Keratinocyte (primary cell): ENCODE measurements at regions not wholly inside any gene's neighbourhood (a gene's known extent, or its start where the extent isn't known, plus 50 kb on each side); places are given as distances from the start of the nearest gene placed in this dataset.

Source experiments
- DNase-seq: peaks from one replicate; pipeline ENCODE4 v3.0.0-alpha.2; 2011; ENCODE audit warnings: low read depth, missing footprints, low spot score
- FAIRE-seq: peaks from 2 replicates; lab custom pipeline; 2011; peaks lifted over from hg19 to GRCh38; lab: Jason Lieb, UNC
- H2AFZ ChIP-seq: 2 replicates; pipeline ENCODE4 v1.6.0; 2012; ENCODE audit warnings: low read length, control low read depth, inconsistent platforms; ENCODE audit not compliant: control insufficient read depth
- H3K27ac ChIP-seq: 2 replicates; pipeline ENCODE4 v1.5.1; 2011; ENCODE audit warnings: low read length; ENCODE audit not compliant: control insufficient read depth, insufficient read depth
- H3K27me3 ChIP-seq: 3 replicates; pipeline ENCODE4 v1.6.0; 2011; ENCODE audit warnings: low read length; ENCODE audit not compliant: control insufficient read depth, insufficient read depth; ENCODE audit errors: extremely low read depth
- H3K36me3 ChIP-seq, 2 experiments: 2 replicates in 1 of 2; 3 replicates in 1 of 2; pipeline ENCODE4 v1.5.1; 2011; ENCODE audit warnings: low read length in 2 of 2, mild to moderate bottlenecking in 1 of 2; ENCODE audit not compliant: control insufficient read depth in 2 of 2, insufficient read depth in 2 of 2; ENCODE audit errors: extremely low read depth in 1 of 2
- H3K4me1 ChIP-seq: 3 replicates; pipeline ENCODE4 v1.5.1; 2011; ENCODE audit warnings: low read length; ENCODE audit not compliant: control insufficient read depth, insufficient read depth; ENCODE audit errors: extremely low read depth
- H3K4me2 ChIP-seq: 3 replicates; pipeline ENCODE4 v1.6.0; 2011; ENCODE audit warnings: low read depth, low read length; ENCODE audit not compliant: control insufficient read depth, insufficient read depth; ENCODE audit errors: extremely low read depth
- H3K4me3 ChIP-seq, 3 experiments: fragments of 200-600 bp in 1 of 3; sonication (generic) in 1 of 3; 2 replicates in 2 of 3; 3 replicates in 1 of 3; pipeline ENCODE4 v1.5.1; 2011 to 2016; ENCODE audit warnings: low read length in 3 of 3, mild to moderate bottlenecking in 3 of 3, control low read depth in 2 of 3, inconsistent platforms in 1 of 3, low read depth in 1 of 3, mixed read lengths in 1 of 3, mixed run types in 1 of 3, moderate library complexity in 1 of 3; ENCODE audit not compliant: control insufficient read depth in 2 of 3, insufficient read depth in 2 of 3; ENCODE audit errors: extremely low read depth in 1 of 3
- H3K79me2 ChIP-seq: 2 replicates; pipeline ENCODE4 v1.6.0; 2012; ENCODE audit warnings: low read length; ENCODE audit not compliant: control insufficient read depth, insufficient read depth
- H3K9ac ChIP-seq: 3 replicates; pipeline ENCODE4 v1.6.0; 2011; ENCODE audit warnings: low read length; ENCODE audit not compliant: control insufficient read depth, insufficient read depth; ENCODE audit errors: extremely low read depth
- H3K9me1 ChIP-seq: 3 replicates; pipeline ENCODE4 v1.6.0; 2011; ENCODE audit warnings: low read length; ENCODE audit not compliant: control insufficient read depth, insufficient read depth; ENCODE audit errors: extremely low read depth
- H3K9me3 ChIP-seq: 2 replicates; pipeline ENCODE4 v1.5.1; 2012; ENCODE audit warnings: low read depth, low read length; ENCODE audit not compliant: control insufficient read depth
- H4K20me1 ChIP-seq: 3 replicates; pipeline ENCODE4 v1.6.0; 2011; ENCODE audit warnings: low read length; ENCODE audit not compliant: control insufficient read depth, insufficient read depth; ENCODE audit errors: extremely low read depth
- EZH2 ChIP-seq: IDR thresholded peaks from one replicate; pipeline ENCODE4 v1.6.1; 2012; ENCODE audit warnings: inconsistent platforms, mild to moderate bottlenecking, low read length, moderate library complexity
- dilution Hi-C: fragments of 300-500 bp; cut with MboI; formaldehyde crosslinking; loops from one replicate; pipeline ENCODE4 v1.7.0; 2020; ENCODE audit warnings: low sequenced_read_pairs; ENCODE audit not compliant: extremely low pct_ligation_motif_present
- TF ChIP-seq, protein P1 (sequence below), 3 experiments: IDR thresholded peaks in 1 of 3; conservative IDR thresholded peaks in 1 of 3; optimal IDR thresholded peaks in 1 of 3; 2 replicates in 2 of 3; 3 replicates in 1 of 3; pipeline versions ENCODE3 to v1.5.1; 2011; ENCODE audit warnings: low read length in 3 of 3, mild to moderate bottlenecking in 3 of 3, moderate library complexity in 2 of 3, control low read depth in 1 of 3, inconsistent platforms in 1 of 3; ENCODE audit not compliant: insufficient read depth in 2 of 3; ENCODE audit errors: extremely low read depth in 1 of 3

DNA sequence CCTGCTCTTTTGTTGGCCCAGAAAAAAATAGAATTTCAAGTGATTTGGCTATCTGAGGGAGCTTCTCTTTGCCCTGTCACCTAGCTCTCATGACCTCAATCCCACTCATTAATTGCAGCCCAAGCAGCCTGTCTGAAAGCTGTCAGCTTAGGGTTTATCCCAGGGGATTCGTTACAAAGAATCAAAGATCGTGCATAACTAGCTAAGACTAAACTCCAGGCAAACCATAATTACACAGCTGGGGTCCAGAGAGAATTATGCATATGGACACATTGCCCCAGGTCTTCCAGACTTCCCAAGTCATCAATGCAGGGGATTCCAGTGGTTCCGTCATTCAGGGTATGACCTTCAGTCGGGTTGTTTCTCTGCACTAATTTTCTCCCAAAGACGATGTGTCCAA lies 91.6 kb upstream of the CBLB start:
- no peak overlapping the region for H3K4me2 ChIP-seq
- dilution Hi-C loops, result no loop called here
- no peak for FAIRE-seq
- no peak overlapping the region for H3K9ac ChIP-seq
- no peaks in the 10 kb centered on the region for H3K9me1 ChIP-seq
- no peak overlapping the region for H3K4me3 ChIP-seq
- H3K27me3 ChIP-seq, result no peaks in the 10 kb centered on the region
- H3K27ac ChIP-seq, result no peak overlapping the region
- TF ChIP-seq, protein P1, sequence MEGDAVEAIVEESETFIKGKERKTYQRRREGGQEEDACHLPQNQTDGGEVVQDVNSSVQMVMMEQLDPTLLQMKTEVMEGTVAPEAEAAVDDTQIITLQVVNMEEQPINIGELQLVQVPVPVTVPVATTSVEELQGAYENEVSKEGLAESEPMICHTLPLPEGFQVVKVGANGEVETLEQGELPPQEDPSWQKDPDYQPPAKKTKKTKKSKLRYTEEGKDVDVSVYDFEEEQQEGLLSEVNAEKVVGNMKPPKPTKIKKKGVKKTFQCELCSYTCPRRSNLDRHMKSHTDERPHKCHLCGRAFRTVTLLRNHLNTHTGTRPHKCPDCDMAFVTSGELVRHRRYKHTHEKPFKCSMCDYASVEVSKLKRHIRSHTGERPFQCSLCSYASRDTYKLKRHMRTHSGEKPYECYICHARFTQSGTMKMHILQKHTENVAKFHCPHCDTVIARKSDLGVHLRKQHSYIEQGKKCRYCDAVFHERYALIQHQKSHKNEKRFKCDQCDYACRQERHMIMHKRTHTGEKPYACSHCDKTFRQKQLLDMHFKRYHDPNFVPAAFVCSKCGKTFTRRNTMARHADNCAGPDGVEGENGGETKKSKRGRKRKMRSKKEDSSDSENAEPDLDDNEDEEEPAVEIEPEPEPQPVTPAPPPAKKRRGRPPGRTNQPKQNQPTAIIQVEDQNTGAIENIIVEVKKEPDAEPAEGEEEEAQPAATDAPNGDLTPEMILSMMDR (optimal IDR thresholded peaks at IDR 0.05 in 1 of 3, IDR thresholded peaks at IDR 0.05 in 1 of 3, conservative IDR thresholded peaks at IDR 0.05 in 1 of 3; ENCODE audit: extremely low read depth in 1 of 3, insufficient read depth in 2 of 3, low read length in 3 of 3), result no peak
- TF ChIP-seq EZH2, result no peak
- no peak for DNase-seq
- H4K20me1 ChIP-seq, result no peaks in the 10 kb centered on the region
- peaks cover 14% of the 10 kb centered on the region for H3K4me1 ChIP-seq
- no peaks in the 10 kb centered on the region for H3K9me3 ChIP-seq
- no peaks in the 10 kb centered on the region for H3K79me2 ChIP-seq
- H3K36me3 ChIP-seq, result no peaks in the 10 kb centered on the region
- H2AFZ ChIP-seq, result no peak overlapping the region

DNA sequence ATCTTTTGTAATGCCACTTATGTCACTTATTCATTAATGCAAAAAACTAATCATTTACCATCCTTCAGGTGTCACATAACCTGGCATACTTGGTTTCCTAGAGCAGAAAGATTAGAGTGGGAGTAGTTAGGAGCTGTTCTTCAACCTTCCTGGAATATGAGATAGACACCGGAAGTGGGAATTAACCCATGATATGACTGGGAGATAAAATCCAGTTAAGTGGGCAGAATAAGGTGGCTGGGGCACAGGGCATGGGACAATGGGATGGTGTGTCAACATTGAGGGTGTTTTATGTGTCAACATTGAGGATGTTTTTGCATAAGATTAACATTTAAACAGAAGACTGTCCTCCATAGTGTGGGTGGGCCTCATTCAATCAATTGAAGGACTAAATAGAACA lies 94.3 kb upstream of the CBLB start:
- no peak overlapping the region for H3K27ac ChIP-seq
- H3K4me1 ChIP-seq, result peaks cover 4% of the 10 kb centered on the region
- no peaks in the 10 kb centered on the region for H3K27me3 ChIP-seq
- no peaks in the 10 kb centered on the region for H3K9me1 ChIP-seq
- H3K4me2 ChIP-seq, result no peak overlapping the region
- H3K9me3 ChIP-seq, result no peaks in the 10 kb centered on the region
- H2AFZ ChIP-seq, result no peak overlapping the region
- H4K20me1 ChIP-seq, result no peaks in the 10 kb centered on the region
- H3K4me3 ChIP-seq, result no peak overlapping the region
- no peaks in the 10 kb centered on the region for H3K79me2 ChIP-seq
- FAIRE-seq (no peak), DNase-seq (no peak)
- H3K9ac ChIP-seq, result no peak overlapping the region
- TF ChIP-seq EZH2, result no peak
- TF ChIP-seq, protein P1 (optimal IDR thresholded peaks at IDR 0.05 in 1 of 3, IDR thresholded peaks at IDR 0.05 in 1 of 3, conservative IDR thresholded peaks at IDR 0.05 in 1 of 3; ENCODE audit: extremely low read depth in 1 of 3, insufficient read depth in 2 of 3, low read length in 3 of 3), result no peak
- dilution Hi-C loops, result no loop called here
- no peaks in the 10 kb centered on the region for H3K36me3 ChIP-seq
